ENCODE measurements at regions not wholly inside any gene's neighbourhood (a gene's known extent, or its start where the extent isn't known, plus 50 kb on each side); places are given as distances from the start of the nearest gene placed in this dataset.
A peak's percentile ranks its signal among the peaks of the same experiment; 100 is the strongest.
"Not testable (repeated sequence)": the region's sequence is repeated elsewhere in the genome, so short reads cannot be mapped to it uniquely, and the experiment has no call there.

GRCh38 chr7:29734246-29734731, 72.0 kb upstream of the WIPF3 start:
- TF ChIP-seq CTCF (conservative IDR thresholded peaks at IDR 0.05; ENCODE audit: low read depth, low read length) = no peak
- DNase-seq (ENCODE audit: low read depth) = no peak
- no peak overlapping the region for H3K4me3 ChIP-seq (ENCODE audit: low read length)

- DNase-seq (ENCODE audit: low read depth); H3K4me3 ChIP-seq (ENCODE audit: low read length): not testable (repeated sequence)
Measured at GRCh38 chr7:29747645-29748245, 58.6 kb upstream of the WIPF3 start.

GRCh38 chr7:29748286-29749099, 57.8 kb upstream of the WIPF3 start:
- DNase-seq (ENCODE audit: low read depth) = peak; percentile 8
- no peak overlapping the region for H3K4me3 ChIP-seq (ENCODE audit: low read length)
- peak; percentile 63 for TF ChIP-seq CTCF (conservative IDR thresholded peaks at IDR 0.05; ENCODE audit: low read depth, low read length)

- no peak overlapping the region for H3K4me3 ChIP-seq (ENCODE audit: low read length)
- no peak for DNase-seq (ENCODE audit: low read depth)
- no peak for TF ChIP-seq CTCF (conservative IDR thresholded peaks at IDR 0.05; ENCODE audit: low read depth, low read length)
Measured at GRCh38 chr7:29749701-29750321, 56.5 kb upstream of the WIPF3 start.

GRCh38 chr7:29750373-29750940, 55.9 kb upstream of the WIPF3 start:
- H3K4me3 ChIP-seq (ENCODE audit: low read length); DNase-seq (ENCODE audit: low read depth): not testable (repeated sequence)

- DNase-seq (ENCODE audit: low read depth); H3K4me3 ChIP-seq (ENCODE audit: low read length): not testable (repeated sequence)
Measured at GRCh38 chr7:29751012-29751411, 55.3 kb upstream of the WIPF3 start.

- TF ChIP-seq CTCF (conservative IDR thresholded peaks at IDR 0.05; ENCODE audit: low read depth, low read length) = no peak
- DNase-seq (ENCODE audit: low read depth) = no peak
- H3K4me3 ChIP-seq (ENCODE audit: low read length) = no peak overlapping the region
Measured at GRCh38 chr7:29754874-29755490, 51.3 kb upstream of the WIPF3 start.
